HCT116 (cell line): ENCODE measurements at regions not wholly inside any gene's neighbourhood (a gene's known extent, or its start where the extent isn't known, plus 50 kb on each side); places are given as distances from the start of the nearest gene placed in this dataset.

ENCODE experiments used
- ATAC-seq: fragments of 200-7000 bp; cut with Tn5 transposase; 2 replicates; pipeline ENCODE4 v1.9.1; 2020; ENCODE audit warnings: mild to moderate bottlenecking, moderate library complexity
- BruUV-seq: library from RNA; stranded (reverse); fragments of 400-500 nt; replicated peaks from 2 replicates; lab custom pipeline; 2021; lab: Mats Ljungman, UMichigan
- CTCF ChIA-PET: fragments of 300-600 bp; sonication (Branson Sonifier 250); formaldehyde crosslinking; loops from one replicate; lab custom pipeline; 2021; ENCODE audit warnings: antibody characterized with exemption; lab: Charles Lee
- POLR2A ChIA-PET: fragments of 300-600, 350-600 bp; sonication (Branson Sonifier 250); formaldehyde crosslinking; loops from one replicate; lab custom pipeline; 2021; ENCODE audit warnings: antibody characterized with exemption; lab: Charles Lee
- RAD21 ChIA-PET, 2 experiments: fragments of 300-600 bp; sonication (Branson Sonifier 250); formaldehyde crosslinking; loops; one replicate each; lab custom pipeline; 2023; ENCODE audit warnings: low total read pairs in 2 of 2; ENCODE audit not compliant: uncharacterized antibody in 2 of 2, unreplicated experiment in 2 of 2, low non-redundant PET in 1 of 2; lab: Charles Lee
- DNase-seq: peaks from one replicate; pipeline ENCODE4 v3.0.0-alpha.2; 2010; ENCODE audit warnings: low read depth, low spot score
- H2AFZ ChIP-seq: fragments of 200-600 bp; shearing (Covaris generic), sonication (generic); 2 replicates; pipeline ENCODE4 v1.6.1; 2017; ENCODE audit warnings: low read depth, mixed run types, mixed read lengths, antibody characterized with exemption, low read length; ENCODE audit not compliant: poor library complexity, severe bottlenecking
- H3K27ac ChIP-seq: 2 replicates; pipeline ENCODE4 v1.5.1; 2012; ENCODE audit warnings: low read depth, low read length
- H3K27me3 ChIP-seq: fragments of 200-600 bp; sonication (generic); 2 replicates; pipeline ENCODE4 v1.6.1; 2016; ENCODE audit warnings: mixed run types, low read length, mixed read lengths; ENCODE audit not compliant: insufficient read depth
- H3K36me3 ChIP-seq, 2 experiments: fragments of 200-500 bp in 1 of 2; fragments of 200-600 bp in 1 of 2; sonication (Bioruptor generic) in 1 of 2; sonication (generic) in 1 of 2; 2 replicates each; pipeline versions ENCODE4 v1.5.1 to v1.6.1; 2014 to 2016; ENCODE audit warnings: low read length in 2 of 2, inconsistent platforms in 1 of 2, mixed read lengths in 1 of 2, mixed run types in 1 of 2; ENCODE audit not compliant: insufficient read depth in 2 of 2, control insufficient read depth in 1 of 2
- H3K4me1 ChIP-seq, 2 experiments: fragments of 200-600 bp in 1 of 2; sonication (generic) in 1 of 2; 2 replicates each; pipeline versions ENCODE4 v1.5.1 to v1.6.1; 2012 to 2017; ENCODE audit warnings: low read length in 2 of 2, inconsistent platforms in 1 of 2, mild to moderate bottlenecking in 1 of 2, mixed read lengths in 1 of 2, mixed run types in 1 of 2, moderate library complexity in 1 of 2; ENCODE audit not compliant: insufficient read depth in 2 of 2, control insufficient read depth in 1 of 2
- H3K4me2 ChIP-seq: fragments of 200-600 bp; sonication (generic); 2 replicates; pipeline ENCODE4 v1.6.1; 2017; ENCODE audit warnings: mixed run types, low read length, mixed read lengths
- H3K4me3 ChIP-seq, 2 experiments: fragments of 200-600 bp in 1 of 2; sonication (generic) in 1 of 2; replicated peaks in 1 of 2; 2 replicates each; pipeline ENCODE4 v1.5.1; 2011 to 2016; ENCODE audit warnings: low read length in 2 of 2, control low read depth in 1 of 2, low read depth in 1 of 2, mild to moderate bottlenecking in 1 of 2, mixed read lengths in 1 of 2, mixed run types in 1 of 2
- H3K79me2 ChIP-seq: fragments of 200-600 bp; sonication (generic); 2 replicates; pipeline ENCODE4 v1.6.1; 2017; ENCODE audit warnings: mild to moderate bottlenecking, mixed run types, low read length, moderate library complexity, mixed read lengths; ENCODE audit not compliant: insufficient read depth
- H3K9ac ChIP-seq: fragments of 200-600 bp; sonication (generic); 2 replicates; pipeline ENCODE4 v1.6.1; 2016; ENCODE audit warnings: low read length, mixed read lengths
- H3K9me2 ChIP-seq: fragments of 200-600 bp; sonication (generic), shearing (Covaris generic); 2 replicates; pipeline ENCODE4 v1.6.1; 2017; ENCODE audit warnings: mixed run types, mild to moderate bottlenecking, moderate library complexity; ENCODE audit not compliant: insufficient read depth
- H3K9me3 ChIP-seq, 2 experiments: fragments of 200-500 bp in 1 of 2; fragments of 200-600 bp in 1 of 2; sonication (Bioruptor generic) in 1 of 2; sonication (generic) in 1 of 2; 2 replicates each; pipeline ENCODE4 v1.6.1; 2014 to 2017; ENCODE audit warnings: low read length in 2 of 2, mixed read lengths in 2 of 2, inconsistent platforms in 1 of 2, low read depth in 1 of 2, mild to moderate bottlenecking in 1 of 2, mixed run types in 1 of 2, moderate library complexity in 1 of 2; ENCODE audit not compliant: control insufficient read depth in 1 of 2, insufficient read depth in 1 of 2
- H4K20me1 ChIP-seq: fragments of 200-600 bp; sonication (generic), shearing (Covaris generic); 2 replicates; pipeline ENCODE4 v1.6.1; 2017; ENCODE audit warnings: mixed run types, mild to moderate bottlenecking, moderate library complexity; ENCODE audit not compliant: insufficient read depth
- CEBPB ChIP-seq: IDR thresholded peaks from 2 replicates; pipeline ENCODE4 v1.6.1; 2012; ENCODE audit warnings: low read depth
- EGR1 ChIP-seq: IDR thresholded peaks from 2 replicates; pipeline ENCODE4 v1.6.1; 2012; ENCODE audit warnings: low read depth
- EZH2 ChIP-seq: fragments of 200-600 bp; sonication (generic); IDR thresholded peaks from 2 replicates; pipeline ENCODE4 v1.6.1; 2017; ENCODE audit warnings: antibody characterized with exemption, mixed run types
- EZH2phosphoT487 ChIP-seq: fragments of 200-600 bp; IDR thresholded peaks from 2 replicates; pipeline ENCODE4 v1.6.1; 2018; ENCODE audit warnings: antibody characterized with exemption, borderline replicate concordance
- JUND ChIP-seq: IDR thresholded peaks from 2 replicates; pipeline ENCODE4 v1.6.1; 2012
- MAX ChIP-seq: IDR thresholded peaks from 2 replicates; pipeline ENCODE4 v1.6.1; 2012
- POLR2A ChIP-seq: IDR thresholded peaks from 2 replicates; pipeline ENCODE4 v1.7.0; 2011; ENCODE audit warnings: borderline replicate concordance; ENCODE audit not compliant: insufficient read depth, insufficient read length; ENCODE audit errors: extremely low read depth
- POLR2AphosphoS5 ChIP-seq: IDR thresholded peaks from 2 replicates; pipeline ENCODE4 v1.6.1; 2011; ENCODE audit warnings: mild to moderate bottlenecking, low read depth, low read length, moderate library complexity
- SIN3A ChIP-seq: IDR thresholded peaks from 2 replicates; pipeline ENCODE4 v1.6.1; 2012; ENCODE audit warnings: low read depth
- SP1 ChIP-seq: IDR thresholded peaks from 2 replicates; pipeline ENCODE4 v1.6.1; 2012; ENCODE audit warnings: low read depth
- SRF ChIP-seq: IDR thresholded peaks from 2 replicates; pipeline ENCODE4 v1.6.1; 2012; ENCODE audit warnings: low read depth
- TCF7L2 ChIP-seq: IDR thresholded peaks from 2 replicates; pipeline ENCODE4 v1.7.0; 2011; ENCODE audit warnings: borderline replicate concordance, inconsistent platforms; ENCODE audit not compliant: insufficient read depth, insufficient read length; ENCODE audit errors: extremely low read depth
- YY1 ChIP-seq: IDR thresholded peaks from 2 replicates; pipeline ENCODE4 v1.6.1; 2011; ENCODE audit warnings: low read length, low read depth, moderate library complexity, mild to moderate bottlenecking; ENCODE audit not compliant: insufficient replicate concordance; ENCODE audit errors: extremely low read depth
- ZFX ChIP-seq: fragments of 450-650 bp; IDR thresholded peaks from 2 replicates; pipeline ENCODE4 v1.6.1; 2017
- ZNF274 ChIP-seq: fragments of 200-500 bp; sonication (Bioruptor generic); IDR thresholded peaks from 2 replicates; pipeline ENCODE4 v1.6.1; 2014; ENCODE audit warnings: mild to moderate bottlenecking, low read depth, low read length, inconsistent platforms
- intact Hi-C: fragments of 100-400 bp; cut with micrococcal nuclease; formaldehyde crosslinking; loops from 2 replicates; pipeline ENCODE4 v1.10.0; 2022
- TF ChIP-seq, protein P1 (sequence below): IDR thresholded peaks from 2 replicates; pipeline ENCODE4 v1.6.1; 2012; ENCODE audit warnings: low read depth
- TF ChIP-seq, protein P2 (sequence below): IDR thresholded peaks from 2 replicates; pipeline ENCODE4 v1.6.1; 2012

GRCh38 chr13:33362986-33363727 is 77.6 kb upstream of the STARD13 start:
- RAD21 ChIA-PET: no interaction called here
- Histone ChIP-seq H3K4me2 (no peak overlapping the region), H3K27ac (no peak overlapping the region), H3K4me3 (no peak overlapping the region), H3K36me3 (no peaks in the 10 kb centered on the region), H3K9me2 (no peaks in the 10 kb centered on the region), H3K9me3 (no peaks in the 10 kb centered on the region), H3K27me3 (no peaks in the 10 kb centered on the region), H3K79me2 (no peaks in the 10 kb centered on the region), H4K20me1 (no peaks in the 10 kb centered on the region), H3K4me1 (no peaks in the 10 kb centered on the region), H2AFZ (no peak overlapping the region), H3K9ac (no peak overlapping the region)
- ATAC-seq: no peak
- TF ChIP-seq, protein P1, sequence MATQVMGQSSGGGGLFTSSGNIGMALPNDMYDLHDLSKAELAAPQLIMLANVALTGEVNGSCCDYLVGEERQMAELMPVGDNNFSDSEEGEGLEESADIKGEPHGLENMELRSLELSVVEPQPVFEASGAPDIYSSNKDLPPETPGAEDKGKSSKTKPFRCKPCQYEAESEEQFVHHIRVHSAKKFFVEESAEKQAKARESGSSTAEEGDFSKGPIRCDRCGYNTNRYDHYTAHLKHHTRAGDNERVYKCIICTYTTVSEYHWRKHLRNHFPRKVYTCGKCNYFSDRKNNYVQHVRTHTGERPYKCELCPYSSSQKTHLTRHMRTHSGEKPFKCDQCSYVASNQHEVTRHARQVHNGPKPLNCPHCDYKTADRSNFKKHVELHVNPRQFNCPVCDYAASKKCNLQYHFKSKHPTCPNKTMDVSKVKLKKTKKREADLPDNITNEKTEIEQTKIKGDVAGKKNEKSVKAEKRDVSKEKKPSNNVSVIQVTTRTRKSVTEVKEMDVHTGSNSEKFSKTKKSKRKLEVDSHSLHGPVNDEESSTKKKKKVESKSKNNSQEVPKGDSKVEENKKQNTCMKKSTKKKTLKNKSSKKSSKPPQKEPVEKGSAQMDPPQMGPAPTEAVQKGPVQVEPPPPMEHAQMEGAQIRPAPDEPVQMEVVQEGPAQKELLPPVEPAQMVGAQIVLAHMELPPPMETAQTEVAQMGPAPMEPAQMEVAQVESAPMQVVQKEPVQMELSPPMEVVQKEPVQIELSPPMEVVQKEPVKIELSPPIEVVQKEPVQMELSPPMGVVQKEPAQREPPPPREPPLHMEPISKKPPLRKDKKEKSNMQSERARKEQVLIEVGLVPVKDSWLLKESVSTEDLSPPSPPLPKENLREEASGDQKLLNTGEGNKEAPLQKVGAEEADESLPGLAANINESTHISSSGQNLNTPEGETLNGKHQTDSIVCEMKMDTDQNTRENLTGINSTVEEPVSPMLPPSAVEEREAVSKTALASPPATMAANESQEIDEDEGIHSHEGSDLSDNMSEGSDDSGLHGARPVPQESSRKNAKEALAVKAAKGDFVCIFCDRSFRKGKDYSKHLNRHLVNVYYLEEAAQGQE: no peak
- TF ChIP-seq EGR1 (no peak), MAX (no peak), ZNF274 (no peak), SP1 (no peak), CEBPB (no peak), SRF (no peak), SIN3A (no peak), EZH2 (no peak), YY1 (no peak), JUND (no peak), POLR2AphosphoS5 (no peak), POLR2A (no peak), ZFX (no peak), TCF7L2 (no peak), EZH2phosphoT487 (no peak)
- TF ChIP-seq, protein P2, sequence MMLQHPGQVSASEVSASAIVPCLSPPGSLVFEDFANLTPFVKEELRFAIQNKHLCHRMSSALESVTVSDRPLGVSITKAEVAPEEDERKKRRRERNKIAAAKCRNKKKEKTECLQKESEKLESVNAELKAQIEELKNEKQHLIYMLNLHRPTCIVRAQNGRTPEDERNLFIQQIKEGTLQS: no peak
- DNase-seq: no peak
- intact Hi-C loops: no loop called here
- BruUV-seq: no TSS peak
- POLR2A ChIA-PET: no interaction called here
- CTCF ChIA-PET: no interaction called here
